ENCODE measurements at regions not wholly inside any gene's neighbourhood (a gene's known extent, or its start where the extent isn't known, plus 50 kb on each side); places are given as distances from the start of the nearest gene placed in this dataset.

DNA sequence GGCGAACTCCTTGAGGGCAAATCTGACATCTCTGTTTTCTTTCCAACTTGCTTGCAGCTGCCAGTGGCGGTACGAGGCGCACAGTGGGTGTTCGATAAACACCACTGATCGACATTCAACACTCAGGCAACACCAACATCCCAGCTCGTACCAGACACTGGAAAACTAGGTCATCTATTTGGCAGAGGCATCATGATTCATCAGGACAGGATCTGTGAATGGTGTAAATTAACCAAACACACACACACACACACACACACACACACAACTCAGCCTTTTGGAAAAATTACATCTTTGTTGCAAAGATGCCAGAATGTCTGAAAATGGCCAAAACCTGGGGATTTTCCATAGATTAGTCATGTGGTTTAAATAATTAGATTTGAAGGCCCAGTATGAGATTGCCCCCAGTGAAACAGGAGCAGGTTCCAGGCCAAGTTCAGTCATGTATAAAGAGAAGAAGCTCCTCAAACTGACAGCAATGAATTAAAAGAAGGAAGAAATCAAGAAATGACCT is 150.5 kb upstream of the NCKAP5 start:
- H3K4me3 ChIP-seq, result no peak overlapping the region
- H3K36me3 ChIP-seq (ENCODE audit: low read depth, missing control alignments), result no peaks in the 10 kb centered on the region
- no peak overlapping the region for H3K27ac ChIP-seq
- H3K4me1 ChIP-seq, result no peaks in the 10 kb centered on the region
- intact Hi-C loops (cut with DNase I; ENCODE audit: low total_unique reads), result no loop called here
- TF ChIP-seq, protein P1, sequence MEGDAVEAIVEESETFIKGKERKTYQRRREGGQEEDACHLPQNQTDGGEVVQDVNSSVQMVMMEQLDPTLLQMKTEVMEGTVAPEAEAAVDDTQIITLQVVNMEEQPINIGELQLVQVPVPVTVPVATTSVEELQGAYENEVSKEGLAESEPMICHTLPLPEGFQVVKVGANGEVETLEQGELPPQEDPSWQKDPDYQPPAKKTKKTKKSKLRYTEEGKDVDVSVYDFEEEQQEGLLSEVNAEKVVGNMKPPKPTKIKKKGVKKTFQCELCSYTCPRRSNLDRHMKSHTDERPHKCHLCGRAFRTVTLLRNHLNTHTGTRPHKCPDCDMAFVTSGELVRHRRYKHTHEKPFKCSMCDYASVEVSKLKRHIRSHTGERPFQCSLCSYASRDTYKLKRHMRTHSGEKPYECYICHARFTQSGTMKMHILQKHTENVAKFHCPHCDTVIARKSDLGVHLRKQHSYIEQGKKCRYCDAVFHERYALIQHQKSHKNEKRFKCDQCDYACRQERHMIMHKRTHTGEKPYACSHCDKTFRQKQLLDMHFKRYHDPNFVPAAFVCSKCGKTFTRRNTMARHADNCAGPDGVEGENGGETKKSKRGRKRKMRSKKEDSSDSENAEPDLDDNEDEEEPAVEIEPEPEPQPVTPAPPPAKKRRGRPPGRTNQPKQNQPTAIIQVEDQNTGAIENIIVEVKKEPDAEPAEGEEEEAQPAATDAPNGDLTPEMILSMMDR (IDR thresholded peaks at IDR 0.05), result no peak
- TF ChIP-seq POLR2A (IDR thresholded peaks at IDR 0.05), result no peak
- no peak for DNase-seq
- no peaks in the 10 kb centered on the region for H3K9me3 ChIP-seq
- WGBS, 2 donors, result 83 to 88% methylated on average over 7 of the region's 7 CpGs
- H3K27me3 ChIP-seq, result no peaks in the 10 kb centered on the region

DNA sequence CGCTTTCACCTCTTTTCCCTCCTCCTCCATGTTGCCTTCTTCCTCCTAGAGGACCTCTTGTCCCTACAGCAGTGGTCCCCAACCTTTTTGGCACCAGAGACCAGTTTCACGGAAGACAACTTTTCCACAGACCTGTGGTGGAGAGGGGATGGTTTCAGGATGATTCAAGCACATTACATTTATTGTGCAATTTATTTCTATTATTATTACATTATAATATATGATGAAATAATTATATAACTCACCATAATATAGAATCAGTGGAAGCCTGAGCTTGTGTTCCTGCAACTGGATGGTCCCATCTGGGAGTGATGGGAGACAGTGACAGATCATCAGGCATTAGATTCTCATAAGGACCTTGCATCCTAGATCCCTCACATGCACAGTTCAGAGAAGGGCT is 152.2 kb upstream of the NCKAP5 start:
- Histone ChIP-seq H3K9me3 (no peaks in the 10 kb centered on the region), H3K27me3 (no peaks in the 10 kb centered on the region), H3K36me3 (ENCODE audit: low read depth, missing control alignments) (no peaks in the 10 kb centered on the region), H3K27ac (no peak overlapping the region), H3K4me1 (no peaks in the 10 kb centered on the region), H3K4me3 (no peak overlapping the region)
- TF ChIP-seq, protein P1 (IDR thresholded peaks at IDR 0.05), result no peak
- no peak for TF ChIP-seq POLR2A (IDR thresholded peaks at IDR 0.05)
- no peak for DNase-seq
- intact Hi-C loops (cut with DNase I; ENCODE audit: low total_unique reads), result no loop called here
- 90 to 96% methylated on average over 2 of the region's 2 CpGs for WGBS, 2 donors

DNA sequence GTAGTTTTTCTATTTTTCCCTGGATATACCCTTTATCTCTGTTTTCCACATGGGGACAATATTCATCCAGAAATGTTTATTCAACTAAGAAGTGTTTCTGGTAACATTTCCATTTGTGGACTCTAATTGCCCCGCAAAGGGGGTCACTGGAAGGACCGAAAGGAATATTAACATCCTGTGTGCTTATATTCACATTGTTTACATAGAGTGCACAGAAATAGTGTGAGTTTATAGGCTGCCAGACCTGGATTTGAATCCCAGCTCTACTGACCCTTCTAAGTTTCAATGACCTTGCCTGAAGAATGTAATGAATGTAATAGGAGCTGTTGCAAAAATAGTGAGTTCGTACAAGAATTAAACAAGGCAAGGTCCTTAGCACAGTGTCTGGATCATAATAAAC is 152.9 kb upstream of the NCKAP5 start:
- intact Hi-C loops (cut with DNase I; ENCODE audit: low total_unique reads), result no loop called here
- DNase-seq, result no peak
- H3K27ac ChIP-seq, result no peak overlapping the region

DNA sequence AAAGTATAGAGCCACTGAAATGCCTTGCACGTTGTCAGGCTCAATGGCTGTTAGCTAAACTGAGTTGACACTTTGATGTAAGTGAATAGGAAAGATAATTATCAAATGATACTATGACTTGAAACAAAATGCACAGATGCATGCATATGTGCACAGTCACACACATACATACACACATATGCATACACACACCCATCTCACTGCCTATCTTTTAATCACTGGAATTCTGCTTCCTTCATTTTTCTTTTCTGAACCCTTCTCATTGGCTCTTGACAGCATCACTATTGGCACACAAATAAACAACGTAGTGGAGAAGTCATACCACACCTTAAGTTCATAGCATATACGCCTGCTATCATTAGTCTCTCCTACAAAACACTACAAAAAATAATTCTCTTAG is 154.9 kb upstream of the NCKAP5 start:
- TF ChIP-seq, protein P1 (IDR thresholded peaks at IDR 0.05), result no peak
- no peak for TF ChIP-seq POLR2A (IDR thresholded peaks at IDR 0.05)
- H3K27me3 ChIP-seq, result no peaks in the 10 kb centered on the region
- intact Hi-C loops (cut with DNase I; ENCODE audit: low total_unique reads), result no loop called here
- no peaks in the 10 kb centered on the region for H3K36me3 ChIP-seq (ENCODE audit: low read depth, missing control alignments)
- no peak overlapping the region for H3K4me3 ChIP-seq
- WGBS, 2 donors, result 89 to 94% methylated on average over 3 of the region's 3 CpGs
- H3K27ac ChIP-seq, result no peak overlapping the region
- H3K9me3 ChIP-seq, result no peaks in the 10 kb centered on the region
- H3K4me1 ChIP-seq, result peaks cover 4% of the 10 kb centered on the region
- DNase-seq, result no peak

More for the DNA sequence above, 152.9 kb upstream of the NCKAP5 start:
- Histone ChIP-seq H3K4me1 (no peaks in the 10 kb centered on the region), H3K4me3 (no peak overlapping the region), H3K27me3 (no peaks in the 10 kb centered on the region), H3K9me3 (no peaks in the 10 kb centered on the region), H3K36me3 (ENCODE audit: low read depth, missing control alignments) (no peaks in the 10 kb centered on the region)
- no peak for TF ChIP-seq POLR2A (IDR thresholded peaks at IDR 0.05)
- TF ChIP-seq, protein P1 (IDR thresholded peaks at IDR 0.05), result no peak
- 54% methylated on average over 3 of the region's 3 CpGs for WGBS, 2 donors

DNA sequence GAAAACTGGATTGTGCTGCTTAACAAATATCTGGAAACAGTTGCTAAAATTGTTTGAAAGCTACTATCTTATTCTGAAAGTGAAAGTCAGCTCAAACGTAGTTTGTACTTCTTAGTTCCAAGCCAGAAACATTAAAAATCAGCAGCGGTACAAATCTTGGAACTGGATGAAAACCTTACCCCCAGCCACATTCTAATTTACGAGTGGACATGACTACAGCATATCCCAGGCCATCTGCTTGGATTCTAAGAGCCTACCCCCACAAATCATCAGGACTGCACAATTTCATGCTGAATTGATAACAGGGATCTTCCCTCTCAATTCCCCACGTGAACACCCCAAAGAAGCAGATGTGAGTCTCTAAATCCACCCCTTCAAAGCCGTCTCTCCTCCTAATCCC is 158.7 kb upstream of the NCKAP5 start:
- TF ChIP-seq, protein P1 (IDR thresholded peaks at IDR 0.05), result no peak
- no peak for TF ChIP-seq POLR2A (IDR thresholded peaks at IDR 0.05)
- peak overlapping the region in 1 of 2 donors; percentile 20 for H3K27ac ChIP-seq
- H3K36me3 ChIP-seq (ENCODE audit: low read depth, missing control alignments), result no peaks in the 10 kb centered on the region
- no peak for DNase-seq
- 32 to 45% methylated on average over 5 of the region's 5 CpGs for WGBS, 2 donors
- H3K27me3 ChIP-seq, result no peaks in the 10 kb centered on the region
- intact Hi-C loops (cut with DNase I; ENCODE audit: low total_unique reads), result no loop called here
- H3K4me3 ChIP-seq, result no peak overlapping the region
- peaks cover 4% of the 10 kb centered on the region for H3K4me1 ChIP-seq
- H3K9me3 ChIP-seq, result no peaks in the 10 kb centered on the region
